CD4-positive, alpha-beta T cell treated with Interleukin-1 beta for 1 hour (primary cell): ENCODE measurements at regions not wholly inside any gene's neighbourhood (a gene's known extent, or its start where the extent isn't known, plus 50 kb on each side); places are given as distances from the start of the nearest gene placed in this dataset.

Source experiments
- DNase-seq, 2 donors: peaks; one replicate each; pipeline ENCODE4 v3.0.0-alpha.2; 2020 to 2022

- DNase-seq: no peak
Measured at GRCh38 chr2:38448692-38449410, 71.8 kb upstream of the ATL2 start.

GRCh38 chr2:38446906-38447561, 70.0 kb upstream of the ATL2 start:
- no peak for DNase-seq

GRCh38 chr2:38446418-38446817, 69.3 kb upstream of the ATL2 start:
- no peak for DNase-seq

GRCh38 chr2:38444247-38444646, 67.2 kb upstream of the ATL2 start:
- DNase-seq: no peak

GRCh38 chr2:38442643-38443541, 65.8 kb upstream of the ATL2 start:
- DNase-seq: no peak

- DNase-seq: no peak
Measured at GRCh38 chr2:38441346-38441745, 64.3 kb upstream of the ATL2 start.

GRCh38 chr2:38440655-38441054, 63.6 kb upstream of the ATL2 start:
- no peak for DNase-seq

- no peak for DNase-seq
Measured at GRCh38 chr2:38439863-38440262, 62.8 kb upstream of the ATL2 start.

- no peak for DNase-seq
Measured at GRCh38 chr2:38438883-38439612, 62.0 kb upstream of the ATL2 start.

GRCh38 chr2:38438133-38438882, 61.2 kb upstream of the ATL2 start:
- DNase-seq: no peak

GRCh38 chr2:38436227-38436664, 59.2 kb upstream of the ATL2 start:
- no peak for DNase-seq

- no peak for DNase-seq
Measured at GRCh38 chr2:38435775-38436174, 58.7 kb upstream of the ATL2 start.

GRCh38 chr2:38434595-38434994, 57.5 kb upstream of the ATL2 start:
- DNase-seq: no peak

GRCh38 chr2:38433607-38433975, 56.5 kb upstream of the ATL2 start:
- DNase-seq: no peak

- DNase-seq: no peak
Measured at GRCh38 chr2:38432820-38433606, 55.9 kb upstream of the ATL2 start.

- no peak for DNase-seq
Measured at GRCh38 chr2:38430597-38431207, 53.6 kb upstream of the ATL2 start.

- DNase-seq: no peak
Measured at GRCh38 chr2:38430196-38430595, 53.1 kb upstream of the ATL2 start.

- no peak for DNase-seq
Measured at GRCh38 chr2:38427936-38428335, 50.9 kb upstream of the ATL2 start.

- DNase-seq: no peak
Measured at GRCh38 chr2:38427054-38427453, 50.0 kb upstream of the ATL2 start.
